HepG2 (cell line): ENCODE measurements at regions not wholly inside any gene's neighbourhood (a gene's known extent, or its start where the extent isn't known, plus 50 kb on each side); places are given as distances from the start of the nearest gene placed in this dataset.

Experiments
- ATAC-seq: fragments of 200-7000 bp; cut with Tn5 transposase; 3 replicates; pipeline ENCODE4 v1.9.1; 2020; ENCODE audit warnings: mild to moderate bottlenecking, moderate library complexity
- BruUV-seq: library from RNA; stranded (reverse); fragments of 400-500 nt; replicated peaks from 2 replicates; lab custom pipeline; 2021; lab: Mats Ljungman, UMichigan
- CTCF ChIA-PET: fragments of 300-600 bp; formaldehyde crosslinking; extraction: SDS; loops from one replicate; lab custom pipeline; 2021; ENCODE audit warnings: low total read pairs, inconsistent platforms, low intra/inter-chr PET ratio; lab: Yijun Ruan, JAX
- POLR2A ChIA-PET: fragments of 350-600 bp; sonication (Branson Sonifier 250); formaldehyde crosslinking; loops from one replicate; lab custom pipeline; 2020; ENCODE audit warnings: antibody characterized with exemption, inconsistent platforms; lab: Yijun Ruan, JAX
- DNase-seq: peaks from one replicate; pipeline ENCODE4 v3.0.0-alpha.2; 2015; ENCODE audit warnings: low spot score
- FAIRE-seq: peaks from 3 replicates; lab custom pipeline; 2011; peaks lifted over from hg19 to GRCh38; lab: Jason Lieb, UNC
- H2AFZ ChIP-seq: one replicate; pipeline ENCODE4 v1.6.1; 2011; ENCODE audit warnings: low read length, inconsistent platforms
- H3K27ac ChIP-seq: fragments of 300-600 bp; 3 replicates; pipeline ENCODE4 v1.8.0; 2011; ENCODE audit warnings: mixed run types, mild to moderate bottlenecking, mixed read lengths, low read length, inconsistent platforms; ENCODE audit not compliant: insufficient read depth; ENCODE audit errors: extremely low read length
- H3K27me3 ChIP-seq, 2 experiments: fragments of 200-600 bp in 1 of 2; 2 replicates in 1 of 2; 3 replicates in 1 of 2; pipeline versions ENCODE4 v1.6.0 to v1.8.0; 2011; ENCODE audit warnings: low read length in 2 of 2, mild to moderate bottlenecking in 2 of 2, moderate library complexity in 2 of 2, inconsistent platforms in 1 of 2; ENCODE audit not compliant: insufficient read depth in 2 of 2, control insufficient read depth in 1 of 2
- H3K36me3 ChIP-seq, 2 experiments: fragments of 200-600 bp in 1 of 2; replicated peaks in 1 of 2; 2 replicates in 1 of 2; 3 replicates in 1 of 2; pipeline versions ENCODE4 v1.5.1 to v1.8.0; 2011; ENCODE audit warnings: low read length in 2 of 2, inconsistent platforms in 1 of 2; ENCODE audit not compliant: insufficient read depth in 2 of 2, control insufficient read depth in 1 of 2
- H3K4me1 ChIP-seq: 2 replicates; pipeline ENCODE4 v1.5.1; 2012; ENCODE audit warnings: low read length, inconsistent platforms; ENCODE audit not compliant: insufficient read depth
- H3K4me2 ChIP-seq: 2 replicates; pipeline ENCODE4 v1.6.0; 2011; ENCODE audit warnings: low read depth, low read length, inconsistent platforms
- H3K4me3 ChIP-seq, 3 experiments: fragments of 200-600 bp in 1 of 3; sonication (generic), shearing (Covaris generic) in 1 of 3; replicated peaks in 1 of 3; 2 replicates each; pipeline ENCODE4 v1.5.1; 2011 to 2016; ENCODE audit warnings: low read length in 3 of 3, inconsistent platforms in 2 of 3, low read depth in 2 of 3, mild to moderate bottlenecking in 2 of 3, control low read depth in 1 of 3, mixed read lengths in 1 of 3; ENCODE audit not compliant: insufficient read depth in 1 of 3
- H3K79me2 ChIP-seq: one replicate; pipeline ENCODE4 v1.6.1; 2011; ENCODE audit warnings: low read length, inconsistent platforms; ENCODE audit not compliant: insufficient read depth
- H3K9ac ChIP-seq: 2 replicates; pipeline ENCODE4 v1.6.0; 2011; ENCODE audit warnings: mild to moderate bottlenecking, low read depth, low read length, inconsistent platforms; ENCODE audit not compliant: insufficient read depth
- H3K9me3 ChIP-seq: 2 replicates; pipeline ENCODE4 v1.5.1; 2012; ENCODE audit warnings: mild to moderate bottlenecking, low read length
- H4K20me1 ChIP-seq: 2 replicates; pipeline ENCODE4 v1.6.0; 2011; ENCODE audit warnings: inconsistent platforms, mild to moderate bottlenecking, low read length, moderate library complexity; ENCODE audit not compliant: insufficient read depth
- ATF3 ChIP-seq: sonication (generic); formaldehyde crosslinking; IDR thresholded peaks from 2 replicates; pipeline ENCODE4 v1.4.0; 2020; ENCODE audit warnings: missing genetic modification reagents
- CEBPZ ChIP-seq: IDR thresholded peaks from 2 replicates; pipeline ENCODE4 v1.6.1; 2012; ENCODE audit warnings: low read length, improper control_type of control experiment
- E2F5 ChIP-seq: sonication (generic); formaldehyde crosslinking; conservative IDR thresholded peaks from 2 replicates; pipeline ENCODE4 v1.4.0; 2020; ENCODE audit warnings: missing genetic modification reagents
- GZF1 ChIP-seq: sonication (generic); formaldehyde crosslinking; IDR thresholded peaks from 2 replicates; pipeline ENCODE4 v1.5.1; 2020; ENCODE audit warnings: mild to moderate bottlenecking, missing genetic modification reagents
- IKZF5 ChIP-seq: IDR thresholded peaks from 2 replicates; pipeline ENCODE4 v1.6.1; 2018; ENCODE audit warnings: missing genetic modification reagents, mild to moderate bottlenecking, missing compliant biosample characterization
- PRDM10 ChIP-seq: sonication (generic); formaldehyde crosslinking; IDR thresholded peaks from 2 replicates; pipeline ENCODE4 v1.4.0; 2020; ENCODE audit warnings: low read depth, missing genetic modification reagents
- SPEN ChIP-seq: sonication (generic); formaldehyde crosslinking; IDR thresholded peaks from 2 replicates; pipeline ENCODE4 v1.5.1; 2020; ENCODE audit warnings: low read depth, mild to moderate bottlenecking, missing genetic modification reagents
- ZBTB33 ChIP-seq: sonication (generic); formaldehyde crosslinking; IDR thresholded peaks from 2 replicates; pipeline ENCODE4 v1.4.0; 2020; ENCODE audit warnings: missing genetic modification reagents
- ZKSCAN5 ChIP-seq: sonication (generic); formaldehyde crosslinking; IDR thresholded peaks from 2 replicates; pipeline ENCODE4 v1.5.1; 2020; ENCODE audit warnings: mild to moderate bottlenecking, missing genetic modification reagents
- ZNF160 ChIP-seq: sonication (generic); formaldehyde crosslinking; IDR thresholded peaks from 2 replicates; pipeline ENCODE4 v1.8.0; 2022; ENCODE audit warnings: mild to moderate bottlenecking, inconsistent platforms, missing genetic modification reagents
- ZNF329 ChIP-seq: sonication (generic); formaldehyde crosslinking; IDR thresholded peaks from 2 replicates; pipeline ENCODE4 v1.9.0; 2021; ENCODE audit warnings: low read depth, mild to moderate bottlenecking, missing genetic modification reagents
- ZNF543 ChIP-seq: sonication (generic); formaldehyde crosslinking; IDR thresholded peaks from 2 replicates; pipeline ENCODE4 v1.4.0; 2020; ENCODE audit warnings: mild to moderate bottlenecking, missing genetic modification reagents
- ZNF703 ChIP-seq: sonication (generic); formaldehyde crosslinking; IDR thresholded peaks from 2 replicates; pipeline ENCODE4 v1.5.1; 2020; ENCODE audit warnings: missing genetic modification reagents, mild to moderate bottlenecking, moderate library complexity, borderline replicate concordance
- ZNF777 ChIP-seq: sonication (generic); formaldehyde crosslinking; IDR thresholded peaks from 2 replicates; pipeline ENCODE4 v1.4.0; 2020; ENCODE audit warnings: missing genetic modification reagents
- WGBS: methylation state at CpG from one replicate; pipeline ENCODE4 v1.1.6; 2017; ENCODE audit warnings: low lambda C conversion rate; 5-methylcytosine and 5-hydroxymethylcytosine counted together
- in situ Hi-C: cut with HindIII; loops from 2 replicates; pipeline ENCODE4 v1.10.0; 2017; ENCODE audit warnings: low pct_unique_long_range_greater_than_20kb; ENCODE audit not compliant: extremely low pct_ligation_motif_present
- intact Hi-C: fragments of 100-400 bp; cut with micrococcal nuclease; formaldehyde crosslinking; loops from one replicate; pipeline ENCODE4 v1.10.0; 2022; ENCODE audit not compliant: unreplicated experiment

- H4K20me1 ChIP-seq, result no peaks in the 10 kb centered on the region
- H3K4me3 ChIP-seq, result no peak overlapping the region
- no peak overlapping the region for H3K9ac ChIP-seq
- intact Hi-C loops, result no loop called here
- ChIA-PET POLR2A (no interaction called here), CTCF (no interaction called here)
- H3K4me1 ChIP-seq, result no peaks in the 10 kb centered on the region
- ATAC-seq (no peak), DNase-seq (no peak), FAIRE-seq (no peak)
- H3K36me3 ChIP-seq, result no peaks in the 10 kb centered on the region
- no peaks in the 10 kb centered on the region for H3K27me3 ChIP-seq
- no TSS peak for BruUV-seq
- no peak overlapping the region for H2AFZ ChIP-seq
- no peaks in the 10 kb centered on the region for H3K79me2 ChIP-seq
- no peaks in the 10 kb centered on the region; the same call in 1 of the 2 replicates for H3K9me3 ChIP-seq
- no CpG with 5 or more reads among the region's 1 CpG for WGBS
- H3K27ac ChIP-seq, result no peak overlapping the region
- in situ Hi-C loops, result no loop called here
- no peak overlapping the region for H3K4me2 ChIP-seq
- TF ChIP-seq CEBPZ (no peak), GZF1 (no peak), ZNF777 (CRISPR knock-in tag) (no peak), SPEN (CRISPR knock-in tag) (no peak), IKZF5 (CRISPR knock-in tag) (no peak), ZNF543 (CRISPR knock-in tag) (no peak), ZNF703 (no peak), ZNF329 (no peak), E2F5 (CRISPR knock-in tag) (no peak), ZNF160 (CRISPR knock-in tag) (no peak), PRDM10 (CRISPR knock-in tag) (no peak), ZBTB33 (CRISPR knock-in tag) (no peak), ZKSCAN5 (no peak), ATF3 (CRISPR knock-in tag) (no peak)
Measured at GRCh38 chrX:121987163-121987562, 939.8 kb downstream of the GLUD2 start.
